ENCODE measurements at regions not wholly inside any gene's neighbourhood (a gene's known extent, or its start where the extent isn't known, plus 50 kb on each side); places are given as distances from the start of the nearest gene placed in this dataset.
A peak's percentile ranks its signal among the peaks of the same experiment; 100 is the strongest.

GRCh38 chr9:20191228-20191840 is 402.5 kb upstream of the SLC24A2 start:
- no peak for DNase-seq

- no peak for DNase-seq
Measured at GRCh38 chr9:20189871-20190270, 401.0 kb upstream of the SLC24A2 start.

GRCh38 chr9:20188616-20189369 is 400.0 kb upstream of the SLC24A2 start:
- no peak for DNase-seq

- no peak for DNase-seq
Measured at GRCh38 chr9:20187318-20187717, 398.5 kb upstream of the SLC24A2 start.

GRCh38 chr9:20186823-20187222 is 398.0 kb upstream of the SLC24A2 start:
- DNase-seq: no peak

- no peak for DNase-seq
Measured at GRCh38 chr9:20186231-20186630, 397.4 kb upstream of the SLC24A2 start.

- no peak for DNase-seq
Measured at GRCh38 chr9:20184541-20184940, 395.7 kb upstream of the SLC24A2 start.

GRCh38 chr9:20178679-20179078 is 389.8 kb upstream of the SLC24A2 start:
- no peak for DNase-seq

GRCh38 chr9:20178197-20178596 is 389.4 kb upstream of the SLC24A2 start:
- DNase-seq: no peak

- no peak for DNase-seq
Measured at GRCh38 chr9:20170122-20170521, 381.3 kb upstream of the SLC24A2 start.

- no peak for DNase-seq
Measured at GRCh38 chr9:20152151-20152725, 363.4 kb upstream of the SLC24A2 start.

- DNase-seq: no peak
Measured at GRCh38 chr9:20148416-20148815, 359.6 kb upstream of the SLC24A2 start.

GRCh38 chr9:20144197-20144596 is 355.4 kb upstream of the SLC24A2 start:
- DNase-seq: peak; percentile 1

- no peak for DNase-seq
Measured at GRCh38 chr9:20139763-20140290, 351.0 kb upstream of the SLC24A2 start.

- no peak for DNase-seq
Measured at GRCh38 chr9:20138841-20139240, 350.0 kb upstream of the SLC24A2 start.

GRCh38 chr9:20138116-20138515 is 349.3 kb upstream of the SLC24A2 start:
- DNase-seq: no peak

GRCh38 chr9:20137425-20137824 is 348.6 kb upstream of the SLC24A2 start:
- DNase-seq: no peak

- DNase-seq: no peak
Measured at GRCh38 chr9:20135119-20135697, 346.4 kb upstream of the SLC24A2 start.

GRCh38 chr9:20125727-20126126 is 336.9 kb upstream of the SLC24A2 start:
- DNase-seq: no peak

GRCh38 chr9:20119566-20119965 is 330.7 kb upstream of the SLC24A2 start:
- no peak for DNase-seq

- no peak for DNase-seq
Measured at GRCh38 chr9:20117986-20118385, 329.1 kb upstream of the SLC24A2 start.

GRCh38 chr9:20117482-20117881 is 328.6 kb upstream of the SLC24A2 start:
- no peak for DNase-seq

- no peak for DNase-seq
Measured at GRCh38 chr9:20114974-20115373, 326.1 kb upstream of the SLC24A2 start.

Measured in NCI-H2171 treated with DMSO at 0.1 percent for 48 hours (cell line).